ENCODE measurements at regions not wholly inside any gene's neighbourhood (a gene's known extent, or its start where the extent isn't known, plus 50 kb on each side); places are given as distances from the start of the nearest gene placed in this dataset.
"Not testable (repeated sequence)": the region's sequence is repeated elsewhere in the genome, so short reads cannot be mapped to it uniquely, and the experiment has no call there.

- TF ChIP-seq CTCF (IDR thresholded peaks at IDR 0.05; ENCODE audit: low read length); EZH2 (IDR thresholded peaks at IDR 0.05; ENCODE audit: borderline replicate concordance, low read length): not testable (repeated sequence)
Measured at GRCh38 chr17:52846767-52847166, 688.3 kb upstream of the CA10 start.

Measured in OCI-LY1 (cell line).